ENCODE measurements at regions not wholly inside any gene's neighbourhood (a gene's known extent, or its start where the extent isn't known, plus 50 kb on each side); places are given as distances from the start of the nearest gene placed in this dataset.
"Not testable (repeated sequence)": the region's sequence is repeated elsewhere in the genome, so short reads cannot be mapped to it uniquely, and the experiment has no call there.

GRCh38 chrX:99445336-99445735 is 964.7 kb downstream of the PCDH19 start:
- no peak for DNase-seq (ENCODE audit: low read depth in 2 of 3, low spot score in 2 of 3)

GRCh38 chrX:99421796-99422195 is 988.3 kb downstream of the PCDH19 start:
- DNase-seq (ENCODE audit: low read depth in 2 of 3, low spot score in 2 of 3): no peak

- DNase-seq (ENCODE audit: low read depth in 2 of 3, low spot score in 2 of 3): no peak
Observed at GRCh38 chrX:99415470-99415869, 994.6 kb downstream of the PCDH19 start.

GRCh38 chrX:99413317-99413716 is 996.8 kb downstream of the PCDH19 start:
- DNase-seq (ENCODE audit: low read depth in 2 of 3, low spot score in 2 of 3): no peak

GRCh38 chrX:99398545-99398944 is 1011.5 kb downstream of the PCDH19 start:
- no peak for DNase-seq (ENCODE audit: low read depth in 2 of 3, low spot score in 2 of 3)

GRCh38 chrX:99397879-99398278 is 1012.2 kb downstream of the PCDH19 start:
- no peak for DNase-seq (ENCODE audit: low read depth in 2 of 3, low spot score in 2 of 3)

- no peak for DNase-seq (ENCODE audit: low read depth in 2 of 3, low spot score in 2 of 3)
Observed at GRCh38 chrX:99394456-99394855, 1015.6 kb downstream of the PCDH19 start.

GRCh38 chrX:99384594-99385374 is 1025.3 kb downstream of the PCDH19 start:
- DNase-seq (ENCODE audit: low read depth in 2 of 3, low spot score in 2 of 3): no peak

GRCh38 chrX:99383786-99384185 is 1026.3 kb downstream of the PCDH19 start:
- DNase-seq (ENCODE audit: low read depth in 2 of 3, low spot score in 2 of 3): no peak

- DNase-seq (ENCODE audit: low read depth in 2 of 3, low spot score in 2 of 3): no peak
Observed at GRCh38 chrX:99371976-99372595, 1038.0 kb downstream of the PCDH19 start.

GRCh38 chrX:99353412-99353811 is 1056.7 kb downstream of the PCDH19 start:
- no peak for DNase-seq (ENCODE audit: low read depth in 2 of 3, low spot score in 2 of 3)

- DNase-seq (ENCODE audit: low read depth in 2 of 3, low spot score in 2 of 3): no peak
Observed at GRCh38 chrX:99348256-99348655, 1061.8 kb downstream of the PCDH19 start.

GRCh38 chrX:99308302-99308701 is 1101.8 kb downstream of the PCDH19 start:
- DNase-seq (ENCODE audit: low read depth in 2 of 3, low spot score in 2 of 3): no peak

GRCh38 chrX:99305573-99305972 is 1104.5 kb downstream of the PCDH19 start:
- no peak for DNase-seq (ENCODE audit: low read depth in 2 of 3, low spot score in 2 of 3)

- peak in 1 of 3 donors; percentile 1 for DNase-seq (ENCODE audit: low read depth in 2 of 3, low spot score in 2 of 3)
Observed at GRCh38 chrX:99301990-99302389, 1108.1 kb downstream of the PCDH19 start.

GRCh38 chrX:99271641-99272040 is 1138.4 kb downstream of the PCDH19 start:
- no peak for DNase-seq (ENCODE audit: low read depth in 2 of 3, low spot score in 2 of 3)

- no peak for DNase-seq (ENCODE audit: low read depth in 2 of 3, low spot score in 2 of 3)
Observed at GRCh38 chrX:99266255-99266654, 1143.8 kb downstream of the PCDH19 start.

GRCh38 chrX:99248180-99248579 is 1161.9 kb downstream of the PCDH19 start:
- no peak for DNase-seq (ENCODE audit: low read depth in 2 of 3, low spot score in 2 of 3)

GRCh38 chrX:99242001-99242400 is 1168.1 kb downstream of the PCDH19 start:
- DNase-seq (ENCODE audit: low read depth in 2 of 3, low spot score in 2 of 3): no peak

GRCh38 chrX:99234384-99234783 is 1175.7 kb downstream of the PCDH19 start:
- DNase-seq (ENCODE audit: low read depth in 2 of 3, low spot score in 2 of 3): not testable (repeated sequence)

- DNase-seq (ENCODE audit: low read depth in 2 of 3, low spot score in 2 of 3): no peak
Observed at GRCh38 chrX:99192421-99192820, 1217.7 kb downstream of the PCDH19 start.

- no peak for DNase-seq (ENCODE audit: low read depth in 2 of 3, low spot score in 2 of 3)
Observed at GRCh38 chrX:99184153-99184552, 1225.9 kb downstream of the PCDH19 start.
